Epithelial cell of esophagus (primary cell): ENCODE measurements at regions not wholly inside any gene's neighbourhood (a gene's known extent, or its start where the extent isn't known, plus 50 kb on each side); places are given as distances from the start of the nearest gene placed in this dataset.

Experiments
- DNase-seq: peaks from one replicate; pipeline ENCODE4 v3.0.0; 2010; ENCODE audit warnings: low read depth
- H3K4me3 ChIP-seq: 2 replicates; pipeline ENCODE4 v1.5.1; 2011; ENCODE audit warnings: mild to moderate bottlenecking, low read length, control low read depth
- TF ChIP-seq, protein P1 (sequence below): IDR thresholded peaks from 2 replicates; pipeline ENCODE4 v1.5.1; 2011; ENCODE audit warnings: low read depth, mild to moderate bottlenecking, low read length, control low read depth, inconsistent platforms; ENCODE audit not compliant: insufficient read depth; ENCODE audit errors: missing control alignments

- H3K4me3 ChIP-seq = no peak overlapping the region
- TF ChIP-seq, protein P1, sequence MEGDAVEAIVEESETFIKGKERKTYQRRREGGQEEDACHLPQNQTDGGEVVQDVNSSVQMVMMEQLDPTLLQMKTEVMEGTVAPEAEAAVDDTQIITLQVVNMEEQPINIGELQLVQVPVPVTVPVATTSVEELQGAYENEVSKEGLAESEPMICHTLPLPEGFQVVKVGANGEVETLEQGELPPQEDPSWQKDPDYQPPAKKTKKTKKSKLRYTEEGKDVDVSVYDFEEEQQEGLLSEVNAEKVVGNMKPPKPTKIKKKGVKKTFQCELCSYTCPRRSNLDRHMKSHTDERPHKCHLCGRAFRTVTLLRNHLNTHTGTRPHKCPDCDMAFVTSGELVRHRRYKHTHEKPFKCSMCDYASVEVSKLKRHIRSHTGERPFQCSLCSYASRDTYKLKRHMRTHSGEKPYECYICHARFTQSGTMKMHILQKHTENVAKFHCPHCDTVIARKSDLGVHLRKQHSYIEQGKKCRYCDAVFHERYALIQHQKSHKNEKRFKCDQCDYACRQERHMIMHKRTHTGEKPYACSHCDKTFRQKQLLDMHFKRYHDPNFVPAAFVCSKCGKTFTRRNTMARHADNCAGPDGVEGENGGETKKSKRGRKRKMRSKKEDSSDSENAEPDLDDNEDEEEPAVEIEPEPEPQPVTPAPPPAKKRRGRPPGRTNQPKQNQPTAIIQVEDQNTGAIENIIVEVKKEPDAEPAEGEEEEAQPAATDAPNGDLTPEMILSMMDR = no peak
- no peak for DNase-seq
These were observed 104.6 kb downstream of the EOMES start for GRCh38 chr3:27617552-27617951.

DNA sequence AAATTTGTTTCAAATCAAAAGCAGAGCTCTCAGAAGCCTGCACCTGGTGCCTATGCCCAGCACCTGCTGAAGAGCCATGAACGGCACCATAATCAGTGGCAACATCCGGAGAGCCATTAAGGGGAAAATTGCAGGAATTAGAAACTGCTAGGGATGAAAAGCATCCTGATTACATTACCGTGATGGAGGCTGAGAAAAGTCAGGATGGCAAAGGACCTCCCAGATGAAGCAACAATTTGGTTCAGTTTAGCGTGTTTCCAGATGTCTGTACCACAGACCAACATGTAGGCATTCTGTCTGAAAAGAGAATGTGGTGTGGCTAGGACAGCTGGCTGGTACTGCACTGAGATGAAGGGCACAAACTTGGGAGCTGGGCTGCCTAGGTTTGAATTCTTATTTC lies 106.1 kb downstream of the EOMES start:
- TF ChIP-seq, protein P1 = no peak
- no peak overlapping the region for H3K4me3 ChIP-seq
- DNase-seq = no peak

DNA sequence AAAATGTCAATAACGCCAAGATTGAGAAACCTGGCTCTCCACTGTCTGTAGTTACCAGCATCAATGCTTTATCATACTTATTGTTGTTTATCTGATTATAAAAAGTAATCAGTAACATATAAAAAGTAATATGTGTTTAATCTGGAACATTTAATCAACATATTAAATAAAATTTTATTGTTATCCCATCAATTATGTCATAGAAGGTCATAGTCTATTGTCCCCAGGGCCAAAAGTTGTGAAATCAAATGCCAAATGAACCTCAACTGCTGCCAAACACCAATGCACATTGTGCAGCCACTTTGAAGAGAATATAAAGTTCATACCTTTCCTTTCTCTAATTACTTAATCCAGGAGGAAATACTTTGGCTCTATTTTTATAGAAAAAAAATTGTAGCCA lies 106.6 kb downstream of the EOMES start:
- no peak for DNase-seq
- TF ChIP-seq, protein P1 = no peak
- H3K4me3 ChIP-seq = no peak overlapping the region

GRCh38 chr3:27614592-27614991 lies 107.5 kb downstream of the EOMES start:
- H3K4me3 ChIP-seq = no peak overlapping the region
- TF ChIP-seq, protein P1 = no peak
- no peak for DNase-seq

GRCh38 chr3:27613846-27614500 lies 108.2 kb downstream of the EOMES start:
- no peak overlapping the region for H3K4me3 ChIP-seq
- no peak for DNase-seq
- TF ChIP-seq, protein P1 = no peak

GRCh38 chr3:27610800-27611525 lies 111.2 kb downstream of the EOMES start:
- DNase-seq = no peak
- H3K4me3 ChIP-seq = no peak overlapping the region
- TF ChIP-seq, protein P1 = no peak
